ENCODE measurements at regions not wholly inside any gene's neighbourhood (a gene's known extent, or its start where the extent isn't known, plus 50 kb on each side); places are given as distances from the start of the nearest gene placed in this dataset.

GRCh38 chr3:43862470-43862869, 171.7 kb downstream of the ABHD5 start:
- Histone ChIP-seq H3K27ac (ENCODE audit: insufficient read depth, low read length) (no peak overlapping the region), H2AK5ac (ENCODE audit: low read depth, low read length) (no peak overlapping the region), H3K9me3 (ENCODE audit: control insufficient read depth, insufficient read depth, low read length) (no peaks in the 10 kb centered on the region), H3K36me3 (ENCODE audit: control insufficient read depth, insufficient read depth, low read length) (no peaks in the 10 kb centered on the region), H3K4ac (ENCODE audit: low read depth, low read length) (no peak overlapping the region), H4K8ac (ENCODE audit: low read depth in 2 of 2, low read length in 2 of 2) (no peak overlapping the region), H2BK5ac (ENCODE audit: low read depth, low read length, poor library complexity, severe bottlenecking) (no peak overlapping the region), H3K9me1 (ENCODE audit: insufficient read depth, low read length) (peaks cover 19% of the 10 kb centered on the region), H2BK15ac (ENCODE audit: low read depth, low read length) (no peak overlapping the region), H2AK9ac (replicated peaks; ENCODE audit: low read depth, low read length, poor library complexity) (no peak overlapping the region), H3K56ac (ENCODE audit: extremely low read depth, insufficient read depth, low read length) (no peak overlapping the region), H3K4me3 (ENCODE audit: insufficient read depth, low read depth, low read length) (no peak overlapping the region), H2AFZ (replicated peaks; ENCODE audit: low read length, poor library complexity) (no peak overlapping the region), H4K20me1 (ENCODE audit: insufficient read depth, low read length) (no peaks in the 10 kb centered on the region), H3K79me1 (ENCODE audit: low read depth in 1 of 2, low read length in 2 of 2) (no peaks in the 10 kb centered on the region), H2BK20ac (ENCODE audit: low read depth, low read length) (no peak overlapping the region), H3K4me1 (ENCODE audit: control insufficient read depth, insufficient read depth, low read length) (peaks cover 15% of the 10 kb centered on the region), H3K9ac (ENCODE audit: low read depth, low read length) (no peak overlapping the region), H4K5ac (ENCODE audit: low read depth, low read length) (no peak overlapping the region), H3K18ac (ENCODE audit: low read depth, low read length) (no peak overlapping the region), H3K14ac (replicated peaks; ENCODE audit: low read depth, low read length) (no peak overlapping the region), H4K91ac (ENCODE audit: insufficient read depth, low read depth, low read length) (no peak overlapping the region), H2BK120ac (ENCODE audit: low read depth, low read length) (no peak overlapping the region), H3K27me3 (ENCODE audit: control insufficient read depth, insufficient read depth, low read length) (peaks cover 3% of the 10 kb centered on the region; the same call in 1 of the 2 replicates), H3K23ac (ENCODE audit: low read depth, low read length) (no peak overlapping the region), H3K4me2 (ENCODE audit: low read depth, low read length) (no peak overlapping the region)
- in situ Hi-C loops (cut with MboI; ENCODE audit: low sequenced_read_pairs), result no loop called here
- ChIA-PET POLR2A (ENCODE audit: unreplicated experiment) (no interaction called here), CTCF (no interaction called here)
- TF ChIP-seq MAZ (IDR thresholded peaks at IDR 0.05; ENCODE audit: borderline replicate concordance, low read depth, low read length) (no peak), FOS (IDR thresholded peaks at IDR 0.05; ENCODE audit: low read depth, low read length) (no peak), CTCF (conservative IDR thresholded peaks at IDR 0.05; ENCODE audit: low read depth, low read length) (no peak), CHD1 (IDR thresholded peaks at IDR 0.05; ENCODE audit: low read depth, low read length) (no peak), RFX5 (IDR thresholded peaks at IDR 0.05; ENCODE audit: low read depth, low read length) (no peak), POLR2A (IDR thresholded peaks at IDR 0.05; ENCODE audit: low read depth, low read length) (no peak), MXI1 (IDR thresholded peaks at IDR 0.05; ENCODE audit: borderline replicate concordance, low read depth, low read length) (no peak), RCOR1 (IDR thresholded peaks at IDR 0.05; ENCODE audit: insufficient replicate concordance, low read length) (no peak), MAFK (IDR thresholded peaks at IDR 0.05; ENCODE audit: low read depth, low read length) (no peak)
- DNase-seq, result no peak
- intact Hi-C loops (cut with micrococcal nuclease), result no loop called here
- no peak for ATAC-seq (ENCODE audit: low read depth)
- 29% methylated on average over 1 of the region's 4 CpGs; no CpG with 5 or more reads in 1 of the 2 experiments for WGBS, 2 experiments (ENCODE audit: extremely low coverage in 2 of 2, insufficient read length in 1 of 2)
- dilution Hi-C loops (cut with HindIII; ENCODE audit: low sequenced_read_pairs, unreplicated experiment), result no loop called here
- BruUV-seq (replicated peaks), result no TSS peak

Data from IMR-90 (cell line).